Muscle layer of colon (tissue), 2 donors: ENCODE measurements at regions not wholly inside any gene's neighbourhood (a gene's known extent, or its start where the extent isn't known, plus 50 kb on each side); places are given as distances from the start of the nearest gene placed in this dataset.

ENCODE experiments used
- H3K27ac ChIP-seq: one replicate; pipeline ENCODE4 v1.7.0; 2013; ENCODE audit warnings: low read depth, mild to moderate bottlenecking, low read length, moderate library complexity
- H3K27me3 ChIP-seq, 2 donors: one replicate each; pipeline ENCODE4 v1.7.0; 2013; ENCODE audit warnings: low read length in 2 of 2, mild to moderate bottlenecking in 2 of 2; ENCODE audit not compliant: insufficient read depth in 2 of 2, control insufficient read depth in 1 of 2
- H3K36me3 ChIP-seq: one replicate; pipeline ENCODE4 v1.7.0; 2013; ENCODE audit warnings: mild to moderate bottlenecking, low read length; ENCODE audit not compliant: insufficient read depth
- H3K4me1 ChIP-seq: one replicate; pipeline ENCODE4 v1.7.0; 2013; ENCODE audit warnings: mild to moderate bottlenecking, low read length; ENCODE audit not compliant: insufficient read depth
- H3K4me3 ChIP-seq, 2 donors: one replicate each; pipeline ENCODE4 v1.7.0; 2013; ENCODE audit warnings: low read length in 2 of 2, low read depth in 1 of 2, mild to moderate bottlenecking in 1 of 2, moderate library complexity in 1 of 2
- H3K9ac ChIP-seq: one replicate; pipeline ENCODE4 v1.7.0; 2013; ENCODE audit warnings: low read length
- H3K9me3 ChIP-seq: one replicate; pipeline ENCODE4 v1.7.0; 2013; ENCODE audit warnings: mild to moderate bottlenecking, low read length
- donor health status: abdominal sarcoma.
- donor health status: Adenocarcinoma of cecum.

- Histone ChIP-seq H3K4me1 (peaks cover 36% of the 10 kb centered on the region), H3K27me3 (no peaks in the 10 kb centered on the region), H3K36me3 (no peaks in the 10 kb centered on the region), H3K4me3 (no peak overlapping the region), H3K27ac (no peak overlapping the region), H3K9me3 (no peaks in the 10 kb centered on the region), H3K9ac (no peak overlapping the region)
These were observed 51.5 kb upstream of the PIP4K2A start for GRCh38 chr10:22765660-22766547.

GRCh38 chr10:22764639-22765038 is 50.3 kb upstream of the PIP4K2A start:
- H3K4me3 ChIP-seq = no peak overlapping the region
- H3K27me3 ChIP-seq = no peaks in the 10 kb centered on the region
- H3K36me3 ChIP-seq = no peaks in the 10 kb centered on the region
- no peaks in the 10 kb centered on the region for H3K9me3 ChIP-seq
- peaks cover 25% of the 10 kb centered on the region for H3K4me1 ChIP-seq
- H3K27ac ChIP-seq = no peak overlapping the region
- no peak overlapping the region for H3K9ac ChIP-seq
